ENCODE measurements at regions not wholly inside any gene's neighbourhood (a gene's known extent, or its start where the extent isn't known, plus 50 kb on each side); places are given as distances from the start of the nearest gene placed in this dataset.
"Not testable (repeated sequence)": the region's sequence is repeated elsewhere in the genome, so short reads cannot be mapped to it uniquely, and the experiment has no call there.

DNA sequence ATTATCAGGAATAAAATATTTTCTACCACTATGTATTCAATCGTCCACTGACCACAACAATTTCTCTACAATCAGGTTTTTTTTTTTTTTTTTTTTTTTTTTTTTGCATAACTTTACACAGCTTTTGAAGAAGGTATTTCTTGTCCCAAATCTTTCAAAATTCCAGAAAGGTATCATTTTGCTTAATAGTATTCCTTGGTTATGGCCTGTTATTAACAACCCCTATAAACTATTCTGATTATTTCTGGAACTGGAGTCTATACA lies 145.3 kb downstream of the ALX1 start:
- DNase-seq (ENCODE audit: low spot score), result no peak

DNA sequence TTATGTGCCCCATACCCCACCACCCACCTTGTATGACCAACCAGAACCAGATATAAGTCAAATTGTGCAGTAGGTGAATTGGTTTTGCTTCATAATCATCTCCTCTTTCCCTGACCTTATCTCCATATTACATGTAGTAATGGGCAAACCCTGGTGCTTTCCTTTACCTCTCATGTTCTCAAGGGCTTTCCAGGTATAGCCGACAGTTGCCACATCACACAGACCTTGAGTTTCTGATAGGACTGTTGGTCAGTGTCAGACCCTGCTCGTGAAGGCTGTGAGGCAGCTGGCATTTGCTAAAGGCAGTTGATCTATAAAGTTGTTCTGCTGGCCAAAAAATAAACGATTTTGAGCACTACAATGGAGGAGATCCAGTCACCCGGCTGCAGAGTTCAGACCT lies 145.9 kb downstream of the ALX1 start:
- DNase-seq (ENCODE audit: low spot score), result no peak

DNA sequence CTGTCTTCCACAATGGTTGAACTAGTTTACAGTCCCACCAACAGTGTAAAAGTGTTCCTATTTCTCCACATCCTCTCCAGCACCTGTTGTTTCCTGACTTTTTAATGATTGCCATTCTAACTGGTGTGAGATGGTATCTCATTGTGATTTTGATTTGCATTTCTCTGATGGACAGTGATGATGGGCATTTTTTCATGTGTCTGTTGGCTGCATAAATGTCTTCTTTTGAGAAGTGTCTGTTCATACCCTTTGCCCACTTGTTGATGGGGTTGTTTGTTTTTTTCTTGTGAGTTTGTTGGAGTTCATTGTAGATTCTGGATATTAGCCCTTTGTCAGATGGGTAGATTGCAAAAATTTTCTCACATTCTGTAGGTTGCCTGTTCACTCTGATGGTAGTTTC lies 153.1 kb downstream of the ALX1 start:
- DNase-seq (ENCODE audit: low spot score), result not testable (repeated sequence)

DNA sequence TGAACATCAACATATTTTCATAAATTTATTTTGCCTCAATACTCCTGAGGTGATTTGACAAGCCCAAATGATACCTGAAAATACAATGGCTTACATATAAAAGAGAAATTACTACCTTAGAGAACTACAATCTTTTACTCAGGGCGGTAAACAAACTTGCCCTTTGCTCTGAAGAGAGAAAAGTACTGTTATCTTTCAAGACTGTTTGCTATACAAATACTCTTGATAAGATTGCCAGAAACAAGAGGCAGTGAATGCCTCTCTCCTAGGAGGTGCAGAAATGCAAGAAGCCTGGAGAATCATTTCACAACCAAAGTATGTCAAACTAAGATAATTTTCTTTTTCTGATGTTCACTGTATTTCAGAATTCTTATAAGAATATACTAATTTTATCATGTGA lies 160.3 kb downstream of the ALX1 start:
- DNase-seq (ENCODE audit: low spot score), result no peak

DNA sequence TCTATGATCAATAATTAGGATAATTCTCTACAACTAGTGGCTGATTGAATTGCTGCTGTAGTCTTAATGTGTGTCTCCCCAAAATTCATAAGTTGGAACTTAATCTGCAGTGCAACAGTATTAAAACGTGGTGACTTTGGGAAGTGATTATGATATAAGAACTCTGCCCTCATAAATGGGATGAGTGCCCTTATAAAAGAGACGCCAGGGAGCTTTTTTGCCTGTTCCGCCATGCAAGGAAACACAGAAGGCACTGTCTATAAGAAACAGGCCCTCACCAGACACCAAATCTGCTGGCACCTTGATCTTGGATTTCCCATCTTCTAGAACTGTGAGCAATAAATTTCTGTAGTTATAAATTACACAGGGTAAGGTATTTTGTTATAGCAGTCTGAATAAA lies 161.0 kb downstream of the ALX1 start:
- no peak for DNase-seq (ENCODE audit: low spot score)

DNA sequence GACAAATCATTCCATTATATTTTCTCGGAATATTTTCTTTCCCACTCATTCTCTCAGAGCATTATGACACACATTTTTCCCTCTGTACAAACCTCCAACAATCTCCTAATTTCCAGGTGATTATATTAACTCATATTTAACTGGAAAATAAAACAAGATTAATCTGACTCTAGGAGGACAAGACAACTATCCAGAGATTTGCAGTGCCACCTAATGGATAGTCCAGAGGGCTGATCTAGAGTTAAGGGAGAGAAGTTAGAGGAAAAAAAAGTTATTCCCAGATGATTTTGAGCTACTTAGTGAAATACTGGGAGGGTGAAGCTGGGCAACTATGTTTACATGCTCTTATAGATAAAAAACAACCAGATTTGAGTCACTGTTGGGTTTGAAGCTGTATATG lies 161.7 kb downstream of the ALX1 start:
- DNase-seq (ENCODE audit: low spot score), result no peak

DNA sequence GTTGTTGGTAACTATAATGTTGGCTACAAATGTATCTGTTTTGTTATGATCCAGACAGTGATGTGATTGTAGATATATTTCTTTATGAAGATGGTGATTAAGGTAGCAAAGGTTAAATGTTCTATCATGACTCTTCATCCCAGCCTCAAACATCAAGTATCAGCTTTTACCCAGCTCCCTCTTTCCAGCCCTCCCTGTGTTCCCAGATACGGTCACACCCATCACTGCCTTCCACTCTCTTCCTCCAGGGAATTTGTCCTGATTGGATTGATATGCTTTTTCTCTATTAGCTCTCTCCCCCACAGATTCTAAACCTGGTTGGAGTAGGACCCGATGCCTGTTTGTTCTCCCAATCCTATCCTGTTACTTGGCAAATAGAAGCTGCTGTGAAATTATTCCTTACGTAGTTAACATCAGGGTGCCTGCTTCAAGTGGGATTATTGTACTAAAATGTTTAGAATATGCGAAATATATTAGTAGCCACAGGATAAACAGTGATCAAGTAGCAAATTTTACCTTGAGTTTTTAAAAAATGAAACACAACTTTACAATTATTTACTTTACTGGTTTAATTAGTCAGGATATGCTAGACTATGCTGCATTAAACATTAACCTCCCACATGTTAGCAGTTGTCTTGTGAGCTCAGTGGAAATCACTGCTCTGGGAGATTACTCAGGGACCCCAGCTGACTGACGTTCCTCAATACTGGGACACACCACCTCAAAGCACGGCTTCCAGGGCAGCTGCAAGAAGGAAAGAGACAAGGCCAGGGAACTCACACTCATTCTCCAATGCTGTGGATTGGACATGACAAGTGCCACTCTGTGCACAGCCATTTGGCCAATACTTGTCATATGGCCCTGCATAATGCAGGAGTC lies 165.3 kb downstream of the ALX1 start:
- DNase-seq (ENCODE audit: low spot score), result no peak

DNA sequence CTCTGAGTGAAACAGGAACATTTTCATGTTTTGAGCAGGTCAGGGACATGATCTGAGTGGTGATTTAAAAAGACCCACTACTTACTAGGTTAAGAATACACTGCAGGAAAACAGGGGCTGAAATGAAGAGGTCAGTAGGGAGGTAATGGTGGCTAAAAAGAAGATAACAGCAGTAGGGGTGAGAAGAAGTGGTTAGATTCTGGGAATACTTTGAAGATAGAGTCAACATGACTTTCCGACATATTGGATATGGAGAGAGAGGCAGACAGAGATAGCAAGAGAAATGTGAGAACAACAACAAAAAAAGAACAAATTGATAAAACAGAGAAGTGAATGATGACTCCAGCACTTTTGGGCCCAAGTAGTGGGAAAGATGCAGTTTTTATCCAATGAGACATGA lies 168.0 kb downstream of the ALX1 start:
- DNase-seq (ENCODE audit: low spot score), result no peak

DNA sequence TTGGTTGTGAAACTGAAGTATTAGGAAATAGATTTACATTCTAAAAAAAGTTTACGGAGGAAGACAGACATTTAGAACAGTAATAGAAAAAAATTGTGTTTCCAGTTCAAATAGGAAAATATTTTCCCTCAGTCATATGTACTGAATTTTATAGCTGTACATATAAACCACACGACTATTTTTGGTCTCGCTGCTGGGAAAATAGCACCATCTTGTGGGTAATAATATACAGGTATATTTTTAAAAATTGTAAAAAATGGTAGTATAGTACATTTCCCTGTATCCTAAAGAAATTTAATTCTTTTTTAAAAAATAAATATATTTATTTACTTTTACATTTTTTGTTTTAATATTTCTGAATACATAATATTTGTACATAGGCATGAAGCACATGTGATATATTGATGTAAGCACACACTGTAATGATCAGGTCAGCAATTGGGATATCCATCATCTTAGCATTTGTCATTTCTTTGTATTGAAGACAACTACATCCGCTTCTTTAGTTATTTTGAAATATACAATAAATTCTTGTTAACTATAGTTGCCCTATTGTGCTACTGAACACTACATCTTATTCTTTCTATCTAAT lies 168.6 kb downstream of the ALX1 start:
- no peak for DNase-seq (ENCODE audit: low spot score)

DNA sequence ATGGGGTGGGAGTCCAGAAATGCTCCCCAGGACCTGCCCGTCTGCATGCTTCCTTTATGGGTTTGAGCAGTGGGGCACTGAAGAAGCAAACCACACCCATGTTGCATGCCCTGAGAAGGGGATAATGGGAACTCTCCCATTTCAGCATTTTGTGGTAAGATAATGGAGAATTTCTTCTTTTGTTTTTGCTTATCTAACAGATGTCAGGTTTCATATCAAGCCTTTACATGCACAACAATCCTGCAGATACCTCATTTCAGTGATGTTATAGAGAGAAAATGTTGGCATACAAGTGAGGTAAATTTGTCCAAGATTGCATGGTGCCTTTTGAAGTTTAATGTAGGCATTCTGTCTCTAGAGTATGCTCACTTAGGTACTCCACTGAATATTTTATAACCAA lies 177.0 kb downstream of the ALX1 start:
- DNase-seq (ENCODE audit: low spot score), result no peak

DNA sequence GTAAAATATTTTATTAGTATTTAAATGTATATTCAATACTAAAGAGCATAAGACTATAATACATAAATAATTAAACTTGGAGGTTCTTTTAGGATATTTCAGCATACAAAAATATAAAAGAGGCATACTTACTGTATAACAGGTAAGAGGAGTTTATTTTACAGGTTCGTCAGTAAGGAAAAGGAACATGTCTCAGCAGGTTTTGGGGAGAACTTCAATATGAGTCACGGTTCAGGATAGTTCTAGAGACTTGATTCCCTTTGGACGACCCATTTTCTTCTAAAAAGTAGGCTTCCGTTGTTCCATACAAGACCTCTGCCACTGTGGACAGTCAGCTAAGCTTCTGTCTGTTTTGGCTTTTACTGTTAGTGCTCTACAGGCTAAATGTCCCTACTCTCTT lies 181.1 kb downstream of the ALX1 start:
- DNase-seq (ENCODE audit: low spot score), result no peak

DNA sequence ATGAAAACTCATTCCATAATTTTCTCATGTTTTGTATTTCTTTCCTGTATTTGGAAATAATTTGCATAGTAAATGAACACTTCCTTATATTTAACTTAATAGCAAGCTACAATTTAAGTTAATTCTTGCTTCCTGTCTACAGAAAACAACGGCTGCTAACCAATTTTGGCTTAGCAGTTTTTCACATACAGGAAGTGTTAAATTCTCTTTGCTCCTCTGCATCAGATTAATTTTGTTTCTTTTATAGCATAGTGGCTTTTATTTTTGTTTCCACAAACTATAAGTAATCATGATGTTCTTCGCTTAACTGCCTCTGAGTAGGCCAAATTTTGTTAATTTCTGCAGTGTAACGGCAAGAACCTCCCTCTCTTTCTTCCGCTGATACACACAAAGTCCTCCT lies 182.9 kb downstream of the ALX1 start:
- no peak for DNase-seq (ENCODE audit: low spot score)

DNA sequence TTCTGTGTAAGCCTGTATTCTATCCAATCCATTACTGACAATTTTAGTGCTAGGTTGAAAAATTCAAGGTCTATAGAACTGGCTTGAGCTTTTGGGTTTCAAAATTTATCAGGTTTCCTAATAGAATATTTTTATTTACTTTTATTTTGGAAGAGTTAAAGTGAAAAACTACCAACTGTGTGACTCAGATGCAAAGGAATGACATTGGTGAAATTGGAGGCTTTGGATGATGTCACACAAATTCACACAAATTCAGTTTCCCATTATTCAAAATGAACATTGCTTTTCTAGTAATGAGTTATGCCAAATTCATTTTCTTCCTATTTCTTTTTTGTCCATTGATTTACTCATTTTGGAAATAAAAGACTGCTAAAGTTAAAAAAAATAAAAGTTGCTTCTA lies 186.9 kb downstream of the ALX1 start:
- DNase-seq (ENCODE audit: low spot score), result no peak

DNA sequence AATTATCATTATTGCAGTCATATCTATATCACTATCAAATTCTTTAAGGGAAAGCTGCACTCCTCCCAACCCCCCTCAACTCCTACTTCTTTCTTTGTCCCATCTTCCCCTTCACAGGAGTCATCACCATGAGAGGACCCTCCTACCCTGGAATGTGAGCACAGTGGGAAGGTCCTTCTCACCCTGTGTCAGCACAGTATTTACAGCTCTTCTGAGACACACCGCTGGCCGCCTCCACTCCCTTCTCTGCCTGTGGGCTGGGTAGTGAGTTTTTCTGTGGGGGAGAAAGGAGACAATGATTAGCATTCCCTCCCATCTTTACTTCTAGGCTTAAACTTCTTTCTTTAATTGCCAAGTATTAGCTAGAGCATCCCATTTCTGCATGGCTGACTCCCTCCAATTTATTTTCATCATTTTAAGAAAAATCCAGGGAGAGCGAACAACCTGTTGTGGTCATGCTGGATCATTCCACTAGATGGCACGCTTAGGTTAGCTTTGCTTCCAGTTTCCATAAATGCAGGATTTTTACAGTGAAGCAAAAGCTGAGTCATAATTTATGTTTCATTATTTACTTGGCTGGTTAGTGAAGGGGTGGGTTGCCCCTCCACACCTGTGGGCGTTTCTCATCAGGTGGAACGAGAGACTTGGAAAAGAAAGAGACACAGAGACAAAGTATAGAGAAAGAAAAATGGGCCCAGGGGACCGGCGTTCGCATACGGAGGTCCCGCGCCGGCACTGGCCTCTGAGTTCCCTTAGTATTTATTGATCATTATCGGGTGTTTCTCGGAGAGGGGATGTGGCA lies 188.5 kb downstream of the ALX1 start:
- DNase-seq (ENCODE audit: low spot score), result peak; percentile 45

DNA sequence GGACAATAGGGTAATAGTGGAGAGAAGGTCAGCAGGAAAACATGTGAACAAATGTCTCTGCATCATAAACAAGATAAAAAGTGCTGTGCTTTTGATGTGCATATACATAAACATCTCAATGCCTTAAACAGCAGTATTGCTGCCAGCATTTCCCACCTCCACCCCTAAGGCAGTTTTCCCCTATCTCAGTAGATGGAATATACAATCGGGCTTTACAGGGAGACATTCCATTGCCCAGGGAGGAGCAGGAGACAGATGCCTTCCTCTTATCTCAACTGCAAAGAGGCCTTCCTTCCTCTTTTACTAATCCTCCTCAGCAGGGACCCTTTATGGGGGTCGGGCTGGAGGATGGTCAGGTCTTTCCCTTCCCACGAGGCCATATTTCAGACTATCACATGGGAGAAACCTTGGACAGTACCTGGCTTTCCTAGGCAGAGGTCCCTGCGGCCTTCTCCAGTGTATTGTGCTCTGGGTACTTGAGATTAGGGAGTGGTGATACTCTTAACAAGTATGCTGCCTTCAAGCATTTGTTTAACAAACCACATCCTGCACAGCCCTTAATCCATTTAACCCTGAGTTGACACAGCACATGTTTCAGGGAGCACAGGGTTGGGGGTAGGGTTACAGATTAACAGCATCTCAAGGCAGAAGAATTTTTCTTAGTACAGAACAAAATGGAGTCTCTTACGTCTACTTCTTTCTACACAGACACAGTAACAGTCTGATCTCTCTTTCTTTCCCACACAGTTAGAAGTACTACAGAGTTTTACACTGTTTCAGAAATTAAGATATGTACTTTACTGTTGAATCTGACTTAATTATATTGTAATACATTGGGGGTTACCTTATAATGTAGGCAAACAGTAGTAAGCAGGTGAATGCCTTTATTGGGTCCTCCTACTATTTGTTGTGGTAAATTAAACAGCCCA lies 189.4 kb downstream of the ALX1 start:
- DNase-seq (ENCODE audit: low spot score), result not testable (repeated sequence)

DNA sequence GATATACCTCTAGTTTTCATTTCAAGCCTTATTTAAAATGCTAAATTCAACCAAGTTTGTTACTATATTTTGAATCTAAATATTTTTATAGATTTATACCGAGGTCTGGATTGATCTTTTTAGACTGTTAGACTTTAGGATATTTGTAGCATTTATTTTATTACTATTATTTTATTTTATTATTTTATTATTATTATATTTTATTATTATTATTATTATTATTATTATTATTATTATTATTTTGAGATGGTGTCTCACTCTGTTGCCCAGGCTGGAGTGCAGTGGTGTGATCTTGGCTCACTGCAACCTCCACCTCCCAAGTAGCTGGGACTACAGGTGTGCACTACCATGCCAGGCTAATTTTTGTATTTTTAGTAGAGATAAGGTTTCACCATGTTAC lies 195.3 kb downstream of the ALX1 start:
- not testable (repeated sequence) for DNase-seq (ENCODE audit: low spot score)

DNA sequence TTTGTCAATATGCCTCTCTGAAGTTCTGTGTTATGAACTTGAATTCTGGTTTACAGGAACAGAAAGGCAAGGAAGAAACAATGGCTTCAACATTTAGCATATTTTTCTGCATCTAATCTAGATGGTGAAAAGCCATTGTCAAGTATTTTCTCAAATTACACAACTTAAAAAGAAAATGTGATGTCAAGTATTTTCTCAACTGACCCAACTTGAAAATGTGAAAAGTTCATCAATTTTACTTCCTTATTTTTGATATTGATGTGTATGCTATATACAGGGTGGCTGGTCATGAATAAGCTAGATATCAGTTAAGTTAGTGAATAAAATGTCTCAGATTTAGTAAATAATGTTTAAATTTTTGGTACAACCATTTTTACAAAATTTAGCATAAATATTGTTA lies 196.7 kb downstream of the ALX1 start:
- DNase-seq (ENCODE audit: low spot score), result no peak

DNA sequence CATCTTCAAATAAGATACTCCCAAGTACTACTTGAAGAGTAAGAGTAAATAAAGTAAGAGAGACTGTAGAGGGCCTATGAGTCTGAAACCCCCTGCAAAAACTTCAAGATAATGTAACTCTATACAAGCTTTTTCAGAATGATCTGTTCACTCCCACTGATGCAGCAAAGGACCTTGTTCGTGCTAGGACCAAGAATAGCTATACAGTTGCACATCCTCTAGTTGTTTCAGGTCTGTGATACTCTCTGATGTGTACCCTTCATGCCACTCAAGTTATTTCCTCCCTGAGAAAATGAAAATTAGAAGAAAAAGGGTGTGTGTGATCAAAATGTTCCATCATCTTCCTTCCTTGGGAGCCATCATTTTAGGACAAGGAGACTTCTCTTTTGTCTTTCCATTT lies 204.4 kb downstream of the ALX1 start:
- DNase-seq (ENCODE audit: low spot score), result no peak

DNA sequence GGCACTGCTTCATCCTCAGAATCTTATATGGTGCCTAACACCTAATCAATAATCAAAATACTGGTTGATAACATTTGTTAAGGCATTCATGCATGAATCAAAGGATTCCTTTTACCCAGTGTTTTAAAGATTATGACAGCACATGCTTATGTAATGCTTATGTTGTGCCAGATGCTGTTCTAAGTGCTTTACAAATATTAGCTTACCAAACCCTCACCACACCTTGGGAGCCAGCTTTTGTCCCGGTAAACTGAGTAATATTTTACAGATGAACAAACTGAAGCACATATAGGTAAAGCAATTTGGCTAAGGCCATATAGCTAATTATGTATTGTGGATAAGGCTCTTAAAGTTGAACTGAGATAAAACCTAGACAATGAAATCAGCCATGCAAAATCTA lies 209.2 kb downstream of the ALX1 start:
- DNase-seq (ENCODE audit: low spot score), result no peak

DNA sequence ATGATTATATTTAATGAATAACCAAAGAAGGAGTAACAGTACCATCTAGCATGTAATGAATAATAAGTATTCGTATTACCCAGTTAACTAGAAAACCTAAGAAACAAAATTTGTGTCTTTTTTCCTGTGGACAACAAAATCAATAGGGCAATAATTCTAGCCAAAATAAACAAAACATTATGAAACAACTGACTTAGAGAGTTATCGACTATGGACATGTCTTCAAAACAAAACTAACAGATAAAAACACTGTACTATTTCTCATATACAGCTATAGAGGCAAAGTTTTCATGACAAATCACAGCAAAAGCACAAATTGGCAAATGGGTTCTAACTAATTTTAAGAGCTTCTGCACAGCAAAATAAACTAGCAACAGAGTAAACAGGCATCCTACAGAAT lies 224.1 kb downstream of the ALX1 start:
- no peak for DNase-seq (ENCODE audit: low spot score)

DNA sequence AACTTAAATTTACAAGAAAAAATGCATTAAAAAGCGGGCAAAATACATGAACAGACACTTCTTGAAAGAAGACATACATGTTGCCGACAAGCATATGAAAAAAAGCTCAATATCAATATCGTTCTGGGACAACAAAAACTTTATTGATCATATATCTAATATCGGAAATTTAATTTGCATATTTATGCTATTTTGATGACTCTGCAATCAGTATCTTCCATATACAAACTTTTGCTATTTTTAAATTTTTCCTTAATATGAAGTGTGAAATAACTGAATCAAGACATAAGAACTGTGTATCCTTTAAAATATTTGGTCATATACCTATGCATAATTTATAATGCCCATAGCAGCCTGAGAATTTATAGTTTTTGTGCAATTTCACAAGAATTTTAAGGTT lies 224.6 kb downstream of the ALX1 start:
- DNase-seq (ENCODE audit: low spot score), result no peak

DNA sequence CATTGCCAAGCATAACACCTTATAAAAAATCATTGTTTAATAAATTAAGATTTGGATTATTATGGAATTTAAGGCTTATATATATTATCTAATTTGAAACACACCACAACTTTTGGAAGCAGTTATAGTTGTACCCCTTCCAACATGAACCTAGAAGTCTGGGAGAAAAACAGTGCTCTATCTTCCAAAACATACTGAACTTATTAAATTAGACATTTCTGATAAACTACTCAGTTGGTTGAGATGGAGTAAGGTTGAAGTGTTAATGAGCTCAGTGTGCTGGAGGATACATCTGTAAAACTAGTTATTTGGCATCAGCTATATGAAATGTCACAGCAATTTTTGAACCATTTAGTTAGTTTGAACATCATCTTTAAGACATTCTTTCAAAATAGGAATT lies 227.4 kb downstream of the ALX1 start:
- no peak for DNase-seq (ENCODE audit: low spot score)

Measured in ureter (tissue), 1 donor.